ENCODE measurements at regions not wholly inside any gene's neighbourhood (a gene's known extent, or its start where the extent isn't known, plus 50 kb on each side); places are given as distances from the start of the nearest gene placed in this dataset.
"Not testable (repeated sequence)": the region's sequence is repeated elsewhere in the genome, so short reads cannot be mapped to it uniquely, and the experiment has no call there.

GRCh38 chr12:113726254-113726819 lies 239.8 kb downstream of the RBM19 start:
- DNase-seq (ENCODE audit: low read depth), result no peak

GRCh38 chr12:113725557-113725876 lies 240.6 kb downstream of the RBM19 start:
- no peak for DNase-seq (ENCODE audit: low read depth)

- DNase-seq (ENCODE audit: low read depth), result no peak
Observed at GRCh38 chr12:113724794-113725556, 241.2 kb downstream of the RBM19 start.

- no peak for DNase-seq (ENCODE audit: low read depth)
Observed at GRCh38 chr12:113723631-113724030, 242.5 kb downstream of the RBM19 start.

GRCh38 chr12:113722747-113723146 lies 243.4 kb downstream of the RBM19 start:
- DNase-seq (ENCODE audit: low read depth), result no peak

- DNase-seq (ENCODE audit: low read depth), result no peak
Observed at GRCh38 chr12:113720629-113721028, 245.5 kb downstream of the RBM19 start.

- DNase-seq (ENCODE audit: low read depth), result no peak
Observed at GRCh38 chr12:113719911-113720591, 246.1 kb downstream of the RBM19 start.

- no peak for DNase-seq (ENCODE audit: low read depth)
Observed at GRCh38 chr12:113713156-113713555, 241.5 kb upstream of the LHX5 start.

- DNase-seq (ENCODE audit: low read depth), result no peak
Observed at GRCh38 chr12:113712481-113712880, 240.8 kb upstream of the LHX5 start.

GRCh38 chr12:113710216-113710615 lies 238.5 kb upstream of the LHX5 start:
- no peak for DNase-seq (ENCODE audit: low read depth)

GRCh38 chr12:113709456-113709855 lies 237.8 kb upstream of the LHX5 start:
- DNase-seq (ENCODE audit: low read depth), result no peak

GRCh38 chr12:113702836-113703235 lies 231.2 kb upstream of the LHX5 start:
- no peak for DNase-seq (ENCODE audit: low read depth)

GRCh38 chr12:113702276-113702675 lies 230.6 kb upstream of the LHX5 start:
- DNase-seq (ENCODE audit: low read depth), result no peak

- DNase-seq (ENCODE audit: low read depth), result no peak
Observed at GRCh38 chr12:113700943-113701342, 229.3 kb upstream of the LHX5 start.

GRCh38 chr12:113699984-113700383 lies 228.3 kb upstream of the LHX5 start:
- not testable (repeated sequence) for DNase-seq (ENCODE audit: low read depth)

- DNase-seq (ENCODE audit: low read depth), result no peak
Observed at GRCh38 chr12:113698510-113698858, 226.8 kb upstream of the LHX5 start.

GRCh38 chr12:113697651-113698509 lies 226.2 kb upstream of the LHX5 start:
- DNase-seq (ENCODE audit: low read depth), result no peak

GRCh38 chr12:113697104-113697503 lies 225.4 kb upstream of the LHX5 start:
- no peak for DNase-seq (ENCODE audit: low read depth)

GRCh38 chr12:113693693-113694092 lies 222.0 kb upstream of the LHX5 start:
- DNase-seq (ENCODE audit: low read depth), result no peak

GRCh38 chr12:113689047-113689610 lies 217.5 kb upstream of the LHX5 start:
- DNase-seq (ENCODE audit: low read depth), result no peak

- DNase-seq (ENCODE audit: low read depth), result no peak
Observed at GRCh38 chr12:113688313-113688712, 216.6 kb upstream of the LHX5 start.

Measured in CMK (cell line).